NCI-H2227 (cell line): ENCODE measurements at regions not wholly inside any gene's neighbourhood (a gene's known extent, or its start where the extent isn't known, plus 50 kb on each side); places are given as distances from the start of the nearest gene placed in this dataset.

ENCODE experiments used
- DNase-seq: peaks from one replicate; lab custom pipeline; 2025; ENCODE audit not compliant: unreplicated experiment; lab: John Stamatoyannopoulos, UW

- DNase-seq, result no peak
Measured at GRCh38 chr19:32141840-32142511, 203.4 kb upstream of the ZNF507 start.

GRCh38 chr19:32146664-32147063 is 198.7 kb upstream of the ZNF507 start:
- no peak for DNase-seq

GRCh38 chr19:32150605-32151004 is 194.8 kb upstream of the ZNF507 start:
- DNase-seq, result no peak

GRCh38 chr19:32154418-32154817 is 191.0 kb upstream of the ZNF507 start:
- no peak for DNase-seq

- no peak for DNase-seq
Measured at GRCh38 chr19:32164384-32164992, 180.9 kb upstream of the ZNF507 start.

GRCh38 chr19:32165141-32165540 is 180.3 kb upstream of the ZNF507 start:
- DNase-seq, result no peak

- DNase-seq, result no peak
Measured at GRCh38 chr19:32165750-32166149, 179.7 kb upstream of the ZNF507 start.

GRCh38 chr19:32166238-32166637 is 179.2 kb upstream of the ZNF507 start:
- no peak for DNase-seq

GRCh38 chr19:32168111-32168510 is 177.3 kb upstream of the ZNF507 start:
- no peak for DNase-seq

- no peak for DNase-seq
Measured at GRCh38 chr19:32168606-32169005, 176.8 kb upstream of the ZNF507 start.

- DNase-seq, result no peak
Measured at GRCh38 chr19:32171719-32172151, 173.7 kb upstream of the ZNF507 start.

GRCh38 chr19:32172566-32173160 is 172.7 kb upstream of the ZNF507 start:
- no peak for DNase-seq

GRCh38 chr19:32173836-32174235 is 171.6 kb upstream of the ZNF507 start:
- DNase-seq, result no peak

GRCh38 chr19:32174386-32175113 is 170.9 kb upstream of the ZNF507 start:
- no peak for DNase-seq

- DNase-seq, result no peak
Measured at GRCh38 chr19:32176591-32176990, 168.8 kb upstream of the ZNF507 start.

- no peak for DNase-seq
Measured at GRCh38 chr19:32177686-32178085, 167.7 kb upstream of the ZNF507 start.

GRCh38 chr19:32178401-32178800 is 167.0 kb upstream of the ZNF507 start:
- DNase-seq, result no peak

GRCh38 chr19:32178956-32179355 is 166.5 kb upstream of the ZNF507 start:
- no peak for DNase-seq

GRCh38 chr19:32181216-32181920 is 164.0 kb upstream of the ZNF507 start:
- DNase-seq, result no peak

GRCh38 chr19:32186542-32187330 is 158.7 kb upstream of the ZNF507 start:
- no peak for DNase-seq
